GM23338 (cell line): ENCODE measurements at regions not wholly inside any gene's neighbourhood (a gene's known extent, or its start where the extent isn't known, plus 50 kb on each side); places are given as distances from the start of the nearest gene placed in this dataset.

Source experiments
- CREB1 ChIP-seq: fragments of 250-450 bp; sonication (Bioruptor Pico); IDR thresholded peaks from 2 replicates; pipeline ENCODE4 v1.5.0; 2020; ENCODE audit warnings: low read depth, mild to moderate bottlenecking, moderate library complexity
- CTCF ChIP-seq, 2 experiments: fragments of 200-600 bp in 1 of 2; sonication (generic) in 1 of 2; conservative IDR thresholded peaks; 2 replicates each; pipeline versions ENCODE4 v1.5.1 to v1.6.1; 2016 to 2017; ENCODE audit warnings: antibody characterized with exemption in 2 of 2, low read depth in 2 of 2, mild to moderate bottlenecking in 2 of 2, moderate library complexity in 1 of 2
- EZH2 ChIP-seq: fragments of 200-600 bp; sonication (generic); IDR thresholded peaks from one replicate; pipeline ENCODE4 v1.8.0; 2017; ENCODE audit warnings: antibody characterized with exemption, mild to moderate bottlenecking, low read depth; ENCODE audit not compliant: unreplicated experiment
- EZH2phosphoT487 ChIP-seq: fragments of 200-600 bp; sonication (generic); IDR thresholded peaks from one replicate; pipeline ENCODE4 v1.8.1; 2018; ENCODE audit warnings: antibody characterized with exemption; ENCODE audit not compliant: unreplicated experiment
- JUNB ChIP-seq: IDR thresholded peaks from one replicate; pipeline ENCODE4 v1.6.1; 2016; ENCODE audit warnings: antibody characterized with exemption; ENCODE audit not compliant: unreplicated experiment
- NANOG ChIP-seq: IDR thresholded peaks from 2 replicates; pipeline ENCODE4 v1.6.1; 2016; ENCODE audit warnings: antibody characterized with exemption, borderline replicate concordance
- POLR2AphosphoS5 ChIP-seq: IDR thresholded peaks from 2 replicates; pipeline ENCODE4 v1.6.1; 2016; ENCODE audit warnings: antibody characterized with exemption, low read depth
- STAT1 ChIP-seq: IDR thresholded peaks from one replicate; pipeline ENCODE4 v1.6.1; 2016; ENCODE audit warnings: antibody characterized with exemption; ENCODE audit not compliant: unreplicated experiment
- ZNF114 ChIP-seq: fragments of 250-450 bp; sonication (Bioruptor Pico); IDR thresholded peaks from 2 replicates; pipeline ENCODE4 v1.5.0; 2020; ENCODE audit warnings: mild to moderate bottlenecking, moderate library complexity
- ZNF331 ChIP-seq: fragments of 250-450 bp; sonication (Bioruptor Pico); IDR thresholded peaks from 2 replicates; pipeline ENCODE4 v1.5.0; 2020; ENCODE audit warnings: low read depth, mild to moderate bottlenecking, moderate library complexity
- TF ChIP-seq, protein P1 (sequence below): IDR thresholded peaks from one replicate; pipeline ENCODE4 v1.6.1; 2018; ENCODE audit warnings: antibody characterized with exemption; ENCODE audit not compliant: unreplicated experiment
- TF ChIP-seq, protein P2 (sequence below): IDR thresholded peaks from 2 replicates; pipeline ENCODE4 v1.6.1; 2016; ENCODE audit warnings: antibody characterized with exemption

DNA sequence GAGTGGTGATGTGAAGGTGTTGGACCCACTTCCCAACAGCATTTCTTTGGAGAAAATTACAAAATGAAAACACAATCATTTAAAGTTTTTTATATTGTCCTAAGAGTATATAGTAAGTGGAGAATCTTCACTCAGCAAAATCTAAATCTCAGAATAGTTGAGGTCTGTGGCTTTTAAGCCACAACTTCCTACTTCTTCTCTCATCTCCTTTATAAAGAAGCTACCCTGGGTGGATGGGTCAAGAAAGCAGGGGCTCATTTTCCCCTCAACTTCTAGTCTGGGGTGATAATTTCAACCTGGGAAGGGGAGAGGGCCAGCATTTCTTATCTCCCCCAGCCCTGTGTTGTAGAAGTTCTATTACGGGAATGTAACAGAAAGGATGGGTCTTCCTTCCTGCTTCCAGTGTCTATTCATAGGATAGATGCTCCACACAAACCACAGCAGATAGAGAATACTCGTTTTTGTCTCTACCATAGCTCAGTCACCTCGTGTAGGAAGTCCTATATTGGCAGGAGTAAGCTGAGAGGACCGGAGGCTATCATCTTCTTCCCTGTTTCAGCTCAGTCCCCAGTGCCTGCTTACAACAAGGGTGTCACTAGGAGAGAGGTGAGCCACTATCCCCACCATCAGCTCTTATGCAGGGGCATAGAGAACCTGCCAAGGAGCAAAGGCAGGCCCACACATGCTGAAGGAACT is 341.5 kb downstream of the CASP12 start:
- TF ChIP-seq, protein P1, sequence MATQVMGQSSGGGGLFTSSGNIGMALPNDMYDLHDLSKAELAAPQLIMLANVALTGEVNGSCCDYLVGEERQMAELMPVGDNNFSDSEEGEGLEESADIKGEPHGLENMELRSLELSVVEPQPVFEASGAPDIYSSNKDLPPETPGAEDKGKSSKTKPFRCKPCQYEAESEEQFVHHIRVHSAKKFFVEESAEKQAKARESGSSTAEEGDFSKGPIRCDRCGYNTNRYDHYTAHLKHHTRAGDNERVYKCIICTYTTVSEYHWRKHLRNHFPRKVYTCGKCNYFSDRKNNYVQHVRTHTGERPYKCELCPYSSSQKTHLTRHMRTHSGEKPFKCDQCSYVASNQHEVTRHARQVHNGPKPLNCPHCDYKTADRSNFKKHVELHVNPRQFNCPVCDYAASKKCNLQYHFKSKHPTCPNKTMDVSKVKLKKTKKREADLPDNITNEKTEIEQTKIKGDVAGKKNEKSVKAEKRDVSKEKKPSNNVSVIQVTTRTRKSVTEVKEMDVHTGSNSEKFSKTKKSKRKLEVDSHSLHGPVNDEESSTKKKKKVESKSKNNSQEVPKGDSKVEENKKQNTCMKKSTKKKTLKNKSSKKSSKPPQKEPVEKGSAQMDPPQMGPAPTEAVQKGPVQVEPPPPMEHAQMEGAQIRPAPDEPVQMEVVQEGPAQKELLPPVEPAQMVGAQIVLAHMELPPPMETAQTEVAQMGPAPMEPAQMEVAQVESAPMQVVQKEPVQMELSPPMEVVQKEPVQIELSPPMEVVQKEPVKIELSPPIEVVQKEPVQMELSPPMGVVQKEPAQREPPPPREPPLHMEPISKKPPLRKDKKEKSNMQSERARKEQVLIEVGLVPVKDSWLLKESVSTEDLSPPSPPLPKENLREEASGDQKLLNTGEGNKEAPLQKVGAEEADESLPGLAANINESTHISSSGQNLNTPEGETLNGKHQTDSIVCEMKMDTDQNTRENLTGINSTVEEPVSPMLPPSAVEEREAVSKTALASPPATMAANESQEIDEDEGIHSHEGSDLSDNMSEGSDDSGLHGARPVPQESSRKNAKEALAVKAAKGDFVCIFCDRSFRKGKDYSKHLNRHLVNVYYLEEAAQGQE = no peak
- TF ChIP-seq CREB1 (CRISPR knock-in tag) (no peak), CTCF (conservative IDR thresholded peaks at IDR 0.05; ENCODE audit: low read depth in 2 of 2) (no peak), POLR2AphosphoS5 (no peak), EZH2 (no peak), EZH2phosphoT487 (no peak), ZNF114 (no peak), JUNB (no peak), NANOG (no peak), ZNF331 (no peak), STAT1 (no peak)
- TF ChIP-seq, protein P2, sequence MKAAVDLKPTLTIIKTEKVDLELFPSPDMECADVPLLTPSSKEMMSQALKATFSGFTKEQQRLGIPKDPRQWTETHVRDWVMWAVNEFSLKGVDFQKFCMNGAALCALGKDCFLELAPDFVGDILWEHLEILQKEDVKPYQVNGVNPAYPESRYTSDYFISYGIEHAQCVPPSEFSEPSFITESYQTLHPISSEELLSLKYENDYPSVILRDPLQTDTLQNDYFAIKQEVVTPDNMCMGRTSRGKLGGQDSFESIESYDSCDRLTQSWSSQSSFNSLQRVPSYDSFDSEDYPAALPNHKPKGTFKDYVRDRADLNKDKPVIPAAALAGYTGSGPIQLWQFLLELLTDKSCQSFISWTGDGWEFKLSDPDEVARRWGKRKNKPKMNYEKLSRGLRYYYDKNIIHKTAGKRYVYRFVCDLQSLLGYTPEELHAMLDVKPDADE = no peak
